Omental fat pad (tissue), 3 donors: ENCODE measurements at regions not wholly inside any gene's neighbourhood (a gene's known extent, or its start where the extent isn't known, plus 50 kb on each side); places are given as distances from the start of the nearest gene placed in this dataset.

ENCODE experiments used
- ATAC-seq: fragments of 150-250 bp; one replicate; pipeline ENCODE4 v1.9.1; 2016; ENCODE audit warnings: mild to moderate bottlenecking, moderate library complexity; ENCODE audit not compliant: low FRiP score
- DNase-seq: peaks from one replicate; pipeline ENCODE4 v3.0.0-alpha.2; 2019; ENCODE audit warnings: low spot score
- TF ChIP-seq, protein P1 (sequence below), 3 donors: fragments of 450-650 bp; IDR thresholded peaks; one replicate each; pipeline ENCODE4 v1.5.1; 2016 to 2017; ENCODE audit warnings: antibody characterized with exemption in 3 of 3, mild to moderate bottlenecking in 3 of 3, moderate library complexity in 2 of 3

DNA sequence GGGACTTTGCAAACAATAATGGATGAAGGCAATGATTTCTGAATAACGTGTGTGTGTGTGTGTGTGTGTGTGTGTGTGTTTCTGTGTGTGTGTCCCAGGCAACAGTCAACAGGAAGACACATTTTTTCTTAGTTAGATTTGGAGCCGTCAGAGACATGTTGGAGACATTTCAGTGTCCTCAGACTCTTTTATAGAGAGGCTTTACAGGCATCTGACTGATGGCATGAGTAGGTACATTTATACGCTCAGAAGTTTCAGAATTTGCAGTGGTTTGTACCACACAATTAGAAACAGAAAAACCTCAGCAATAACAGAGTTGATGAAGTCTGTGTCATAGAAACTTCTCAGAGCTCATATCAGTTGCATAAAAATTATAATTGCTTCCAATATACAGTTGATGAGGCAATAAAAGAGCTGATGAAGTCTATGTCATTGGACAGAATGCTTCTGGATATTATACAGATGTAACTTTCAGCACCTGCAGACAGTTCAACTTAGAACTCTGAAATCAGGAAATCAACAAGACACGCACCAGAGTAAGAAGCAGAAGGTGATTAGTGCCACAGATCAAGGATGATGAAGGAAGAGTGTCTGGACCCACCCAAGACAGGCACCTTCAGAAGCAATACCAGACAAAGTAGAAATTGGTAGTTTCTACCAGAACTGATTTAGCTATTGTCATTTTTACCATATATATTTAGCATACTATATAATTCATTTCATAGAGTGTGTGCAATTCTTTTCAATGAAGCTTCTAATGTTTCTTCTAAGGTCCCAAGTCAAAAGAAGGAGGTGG lies 104.5 kb upstream of the LYZL1 start:
- DNase-seq, result no peak
- TF ChIP-seq, protein P1, sequence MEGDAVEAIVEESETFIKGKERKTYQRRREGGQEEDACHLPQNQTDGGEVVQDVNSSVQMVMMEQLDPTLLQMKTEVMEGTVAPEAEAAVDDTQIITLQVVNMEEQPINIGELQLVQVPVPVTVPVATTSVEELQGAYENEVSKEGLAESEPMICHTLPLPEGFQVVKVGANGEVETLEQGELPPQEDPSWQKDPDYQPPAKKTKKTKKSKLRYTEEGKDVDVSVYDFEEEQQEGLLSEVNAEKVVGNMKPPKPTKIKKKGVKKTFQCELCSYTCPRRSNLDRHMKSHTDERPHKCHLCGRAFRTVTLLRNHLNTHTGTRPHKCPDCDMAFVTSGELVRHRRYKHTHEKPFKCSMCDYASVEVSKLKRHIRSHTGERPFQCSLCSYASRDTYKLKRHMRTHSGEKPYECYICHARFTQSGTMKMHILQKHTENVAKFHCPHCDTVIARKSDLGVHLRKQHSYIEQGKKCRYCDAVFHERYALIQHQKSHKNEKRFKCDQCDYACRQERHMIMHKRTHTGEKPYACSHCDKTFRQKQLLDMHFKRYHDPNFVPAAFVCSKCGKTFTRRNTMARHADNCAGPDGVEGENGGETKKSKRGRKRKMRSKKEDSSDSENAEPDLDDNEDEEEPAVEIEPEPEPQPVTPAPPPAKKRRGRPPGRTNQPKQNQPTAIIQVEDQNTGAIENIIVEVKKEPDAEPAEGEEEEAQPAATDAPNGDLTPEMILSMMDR (IDR thresholded peaks at IDR 0.05), result no peak
- no peak for ATAC-seq

DNA sequence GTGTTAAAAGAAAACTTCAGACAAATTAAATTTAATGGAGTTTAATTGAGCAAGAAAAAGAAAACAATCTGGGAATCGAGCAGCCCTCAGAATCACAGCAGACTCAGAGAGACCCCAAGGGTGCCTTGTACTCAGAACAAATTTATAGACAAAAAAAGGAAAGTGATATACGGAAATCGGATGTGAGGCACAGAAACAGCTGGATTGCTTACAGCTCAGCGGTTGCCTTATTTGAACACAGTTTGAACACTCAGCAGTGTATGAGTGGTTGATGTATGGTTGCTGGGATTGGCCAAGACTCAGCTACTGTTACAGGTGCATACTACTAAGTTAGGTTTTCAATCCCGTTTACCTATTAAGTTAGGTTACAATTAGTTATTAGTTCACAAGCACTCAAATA lies 103.8 kb upstream of the LYZL1 start:
- ATAC-seq, result no peak
- no peak for DNase-seq
- TF ChIP-seq, protein P1 (IDR thresholded peaks at IDR 0.05), result no peak

DNA sequence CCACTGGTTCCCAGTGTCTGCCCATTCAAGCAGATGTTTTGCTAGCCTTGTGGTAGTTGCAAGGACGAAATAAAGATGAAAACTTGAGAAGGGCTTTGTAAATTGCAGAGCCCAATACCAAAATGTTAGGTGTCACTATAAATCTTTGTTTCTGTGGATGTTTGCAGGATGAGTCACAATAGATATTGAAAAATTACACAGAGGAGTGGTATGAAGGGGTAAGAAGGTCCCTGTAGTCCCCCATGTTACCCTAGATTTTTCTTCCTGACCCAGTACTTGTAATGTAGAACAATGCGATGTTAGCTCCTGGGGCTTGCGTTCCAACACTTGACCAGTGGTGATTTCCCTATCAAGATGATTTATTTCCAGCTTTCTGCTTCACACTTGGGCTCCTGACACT lies 102.6 kb upstream of the LYZL1 start:
- TF ChIP-seq, protein P1 (IDR thresholded peaks at IDR 0.05), result no peak
- no peak for ATAC-seq
- DNase-seq, result no peak

DNA sequence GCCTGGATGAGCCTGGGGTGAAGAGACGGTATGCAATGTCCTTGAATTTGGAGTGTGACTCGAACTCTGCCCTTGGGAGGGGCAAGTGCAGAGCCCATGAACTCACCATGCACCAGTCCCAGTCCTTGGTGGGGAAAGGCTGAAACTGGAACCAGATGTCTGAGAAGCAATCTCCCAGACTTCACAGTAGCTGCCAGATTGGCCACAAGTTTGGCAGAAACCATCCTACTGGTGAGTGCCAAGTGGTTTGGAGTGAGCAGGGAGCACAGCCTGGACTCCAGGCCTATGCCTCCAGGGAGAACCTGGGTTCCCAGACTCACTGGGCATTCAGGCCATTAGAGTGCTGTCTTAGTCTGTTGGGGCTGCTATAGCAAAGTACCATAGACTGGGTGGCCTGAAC lies 99.6 kb upstream of the LYZL1 start:
- no peak for DNase-seq
- TF ChIP-seq, protein P1 (IDR thresholded peaks at IDR 0.05), result no peak

DNA sequence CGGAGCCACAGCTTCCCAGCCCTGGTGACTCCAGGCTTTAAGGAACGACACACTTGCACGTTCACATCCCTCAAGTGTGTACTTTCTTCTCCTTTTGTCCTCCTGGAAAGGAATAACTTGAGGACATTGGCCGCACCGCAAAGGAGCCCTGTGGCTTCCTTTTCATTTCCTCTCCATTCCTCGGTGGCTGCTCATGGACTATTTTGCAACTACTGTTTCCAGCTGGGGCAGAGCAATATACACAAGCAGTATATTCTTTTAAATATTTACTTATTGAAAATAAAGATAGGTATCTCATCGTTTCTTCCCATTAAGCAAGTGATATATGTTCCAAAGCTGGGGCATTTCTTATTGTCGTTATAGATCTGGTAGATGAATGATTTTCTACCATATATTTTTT lies 97.2 kb upstream of the LYZL1 start:
- ATAC-seq (no peak), DNase-seq (no peak)
- TF ChIP-seq, protein P1 (IDR thresholded peaks at IDR 0.05), result no peak

More for the DNA sequence above, 99.6 kb upstream of the LYZL1 start:
- ATAC-seq, result no peak

DNA sequence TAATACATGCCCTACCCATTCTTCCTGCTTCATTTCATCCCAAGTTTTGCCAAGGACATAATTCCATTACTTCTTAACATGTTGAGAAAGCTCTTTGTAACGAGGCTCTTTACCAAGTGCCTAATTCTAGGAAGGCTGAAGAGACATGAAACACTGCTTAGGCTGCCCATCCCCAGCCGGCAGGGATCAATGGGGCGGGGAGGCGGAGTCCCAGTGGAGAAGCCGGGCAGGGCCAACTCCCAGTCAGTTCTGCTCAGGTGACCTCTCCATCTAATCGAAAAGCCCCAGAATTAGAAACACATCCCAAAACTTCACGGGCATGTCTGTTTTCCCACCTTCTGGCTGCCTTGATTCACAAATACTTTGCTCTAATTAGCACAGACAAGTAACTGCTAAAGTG lies 89.5 kb upstream of the LYZL1 start:
- TF ChIP-seq, protein P1 (IDR thresholded peaks at IDR 0.05), result no peak
- DNase-seq (no peak), ATAC-seq (no peak)
